HG02588 (cell line): ENCODE measurements at regions not wholly inside any gene's neighbourhood (a gene's known extent, or its start where the extent isn't known, plus 50 kb on each side); places are given as distances from the start of the nearest gene placed in this dataset.
A peak's percentile ranks its signal among the peaks of the same experiment; 100 is the strongest.
"Not testable (repeated sequence)": the region's sequence is repeated elsewhere in the genome, so short reads cannot be mapped to it uniquely, and the experiment has no call there.

Experiments used
- ATAC-seq: cut with Tn5 transposase; IDR thresholded peaks from one replicate; pipeline ENCODE4 v1.9.1; 2021; ENCODE audit warnings: mild to moderate bottlenecking, moderate library complexity; ENCODE audit not compliant: unreplicated experiment

GRCh38 chr4:123133397-123134050, 211.1 kb upstream of the NUDT6 start:
- ATAC-seq: peak; percentile 78

GRCh38 chr4:123144616-123145015, 222.2 kb upstream of the NUDT6 start:
- ATAC-seq: no peak

- no peak for ATAC-seq
Observed at GRCh38 chr4:123158576-123158975, 236.2 kb upstream of the NUDT6 start.

- ATAC-seq: no peak
Observed at GRCh38 chr4:123159479-123159878, 237.1 kb upstream of the NUDT6 start.

- ATAC-seq: no peak
Observed at GRCh38 chr4:123162859-123163258, 233.7 kb upstream of the SPRY1 start.

- ATAC-seq: no peak
Observed at GRCh38 chr4:123163501-123163900, 233.1 kb upstream of the SPRY1 start.

GRCh38 chr4:123166023-123166422, 230.6 kb upstream of the SPRY1 start:
- ATAC-seq: no peak

- ATAC-seq: no peak
Observed at GRCh38 chr4:123167931-123168330, 228.7 kb upstream of the SPRY1 start.

- no peak for ATAC-seq
Observed at GRCh38 chr4:123168812-123169211, 227.8 kb upstream of the SPRY1 start.

- no peak for ATAC-seq
Observed at GRCh38 chr4:123170843-123171242, 225.8 kb upstream of the SPRY1 start.

- no peak for ATAC-seq
Observed at GRCh38 chr4:123176605-123177004, 220.0 kb upstream of the SPRY1 start.

- ATAC-seq: no peak
Observed at GRCh38 chr4:123182289-123182688, 214.3 kb upstream of the SPRY1 start.

GRCh38 chr4:123183308-123183707, 213.3 kb upstream of the SPRY1 start:
- ATAC-seq: no peak

GRCh38 chr4:123183754-123184153, 212.8 kb upstream of the SPRY1 start:
- ATAC-seq: not testable (repeated sequence)

- ATAC-seq: no peak
Observed at GRCh38 chr4:123186731-123187130, 209.9 kb upstream of the SPRY1 start.

- ATAC-seq: no peak
Observed at GRCh38 chr4:123190176-123190575, 206.4 kb upstream of the SPRY1 start.

GRCh38 chr4:123191728-123192127, 204.9 kb upstream of the SPRY1 start:
- ATAC-seq: no peak

GRCh38 chr4:123193802-123194367, 202.7 kb upstream of the SPRY1 start:
- no peak for ATAC-seq

GRCh38 chr4:123198706-123199105, 197.9 kb upstream of the SPRY1 start:
- no peak for ATAC-seq

GRCh38 chr4:123200051-123200940, 196.3 kb upstream of the SPRY1 start:
- no peak for ATAC-seq

- ATAC-seq: no peak
Observed at GRCh38 chr4:123204737-123205136, 191.9 kb upstream of the SPRY1 start.

GRCh38 chr4:123206016-123206415, 190.6 kb upstream of the SPRY1 start:
- no peak for ATAC-seq
